ENCODE measurements at regions not wholly inside any gene's neighbourhood (a gene's known extent, or its start where the extent isn't known, plus 50 kb on each side); places are given as distances from the start of the nearest gene placed in this dataset.
A peak's percentile ranks its signal among the peaks of the same experiment; 100 is the strongest.

GRCh38 chr5:125017796-125018195 lies 271.4 kb upstream of the ZNF608 start (continued):
- TF ChIP-seq ZNF609 (CRISPR knock-in tag; IDR thresholded peaks at IDR 0.05; ENCODE audit: borderline replicate concordance) (peak; percentile 41; the same call in 1 of the 2 replicates), HOXA5 (CRISPR knock-in tag; IDR thresholded peaks at IDR 0.05) (no peak), RNF2 (conservative IDR thresholded peaks at IDR 0.05; ENCODE audit: low read depth) (no peak), RFXAP (CRISPR knock-in tag; IDR thresholded peaks at IDR 0.05; ENCODE audit: borderline replicate concordance) (no peak), GATAD2A (CRISPR knock-in tag; IDR thresholded peaks at IDR 0.05) (peak; percentile 49; the same call in 1 of the 2 replicates), SOX5 (CRISPR knock-in tag; IDR thresholded peaks at IDR 0.05; ENCODE audit: borderline replicate concordance) (peak; percentile 45; the same call in 1 of the 2 replicates), SKI (IDR thresholded peaks at IDR 0.05; ENCODE audit: partially characterized antibody) (no peak), GATA4 (IDR thresholded peaks at IDR 0.05; ENCODE audit: borderline replicate concordance, low read depth) (no peak), ZNF777 (CRISPR knock-in tag; IDR thresholded peaks at IDR 0.05) (no peak), SOX6 (IDR thresholded peaks at IDR 0.05) (no peak), SOX6 (CRISPR knock-in tag; IDR thresholded peaks at IDR 0.05) (peak; percentile 41; the same call in 1 of the 2 replicates), TCF7L2 (IDR thresholded peaks at IDR 0.05; ENCODE audit: low read depth, low read length) (no peak), ZNF12 (CRISPR knock-in tag; IDR thresholded peaks at IDR 0.05) (no peak), POLR2AphosphoS5 (IDR thresholded peaks at IDR 0.05; ENCODE audit: low read depth, low read length) (no peak), MAFF (IDR thresholded peaks at IDR 0.05; ENCODE audit: low read depth, low read length) (peak; percentile 28; the same call in 1 of the 2 replicates), SP2 (CRISPR knock-in tag; IDR thresholded peaks at IDR 0.05) (no peak), CTCF (CRISPR knock-in tag; IDR thresholded peaks at IDR 0.05) (no peak), ZKSCAN5 (CRISPR knock-in tag; IDR thresholded peaks at IDR 0.05) (no peak), ARID5B (CRISPR knock-in tag; IDR thresholded peaks at IDR 0.05) (peak; percentile 76), TCF7 (IDR thresholded peaks at IDR 0.05; ENCODE audit: low read depth) (peak; percentile 82), MAFK (conservative IDR thresholded peaks at IDR 0.05 in 1 of 2, IDR thresholded peaks at IDR 0.05 in 1 of 2; ENCODE audit: low read length in 2 of 2) (0 out of 4 replicates have a peak, but pooled peaks of 1 of the 2 experiments have one; percentile 21), MAF1 (CRISPR knock-in tag; IDR thresholded peaks at IDR 0.05; ENCODE audit: borderline replicate concordance) (no peak), FOXM1 (CRISPR knock-in tag; IDR thresholded peaks at IDR 0.05) (no peak)

All from HepG2 (cell line).